ENCODE measurements at regions not wholly inside any gene's neighbourhood (a gene's known extent, or its start where the extent isn't known, plus 50 kb on each side); places are given as distances from the start of the nearest gene placed in this dataset.

DNA sequence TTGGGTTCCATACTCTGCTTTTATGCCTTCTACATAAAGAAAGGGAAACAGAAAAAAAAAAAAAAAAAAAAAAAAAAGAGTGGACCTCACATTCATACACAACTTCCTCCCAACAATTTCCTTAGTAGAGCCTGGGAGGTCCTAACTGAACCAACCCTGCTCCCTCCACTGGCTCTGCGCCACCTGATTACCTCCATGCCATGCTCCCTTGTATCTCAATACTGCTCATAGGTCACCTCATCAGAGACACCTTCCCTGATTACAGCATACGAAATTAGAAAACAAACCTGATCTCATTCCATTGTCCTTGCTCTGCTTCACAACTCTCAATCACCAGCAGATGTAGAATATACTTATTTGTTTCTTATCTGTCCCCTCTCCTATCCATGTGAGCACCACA lies 134.2 kb upstream of the EYA4 start:
- DNase-seq (ENCODE audit: low spot score), result no peak
- TF ChIP-seq, protein P1, sequence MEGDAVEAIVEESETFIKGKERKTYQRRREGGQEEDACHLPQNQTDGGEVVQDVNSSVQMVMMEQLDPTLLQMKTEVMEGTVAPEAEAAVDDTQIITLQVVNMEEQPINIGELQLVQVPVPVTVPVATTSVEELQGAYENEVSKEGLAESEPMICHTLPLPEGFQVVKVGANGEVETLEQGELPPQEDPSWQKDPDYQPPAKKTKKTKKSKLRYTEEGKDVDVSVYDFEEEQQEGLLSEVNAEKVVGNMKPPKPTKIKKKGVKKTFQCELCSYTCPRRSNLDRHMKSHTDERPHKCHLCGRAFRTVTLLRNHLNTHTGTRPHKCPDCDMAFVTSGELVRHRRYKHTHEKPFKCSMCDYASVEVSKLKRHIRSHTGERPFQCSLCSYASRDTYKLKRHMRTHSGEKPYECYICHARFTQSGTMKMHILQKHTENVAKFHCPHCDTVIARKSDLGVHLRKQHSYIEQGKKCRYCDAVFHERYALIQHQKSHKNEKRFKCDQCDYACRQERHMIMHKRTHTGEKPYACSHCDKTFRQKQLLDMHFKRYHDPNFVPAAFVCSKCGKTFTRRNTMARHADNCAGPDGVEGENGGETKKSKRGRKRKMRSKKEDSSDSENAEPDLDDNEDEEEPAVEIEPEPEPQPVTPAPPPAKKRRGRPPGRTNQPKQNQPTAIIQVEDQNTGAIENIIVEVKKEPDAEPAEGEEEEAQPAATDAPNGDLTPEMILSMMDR (IDR thresholded peaks at IDR 0.05; ENCODE audit: extremely low read depth, insufficient read depth, missing control alignments), result no peak
- in situ Hi-C loops (cut with MboI; ENCODE audit: low pct_unique_long_range_greater_than_20kb, low sequenced_read_pairs, unreplicated experiment), result no loop called here

DNA sequence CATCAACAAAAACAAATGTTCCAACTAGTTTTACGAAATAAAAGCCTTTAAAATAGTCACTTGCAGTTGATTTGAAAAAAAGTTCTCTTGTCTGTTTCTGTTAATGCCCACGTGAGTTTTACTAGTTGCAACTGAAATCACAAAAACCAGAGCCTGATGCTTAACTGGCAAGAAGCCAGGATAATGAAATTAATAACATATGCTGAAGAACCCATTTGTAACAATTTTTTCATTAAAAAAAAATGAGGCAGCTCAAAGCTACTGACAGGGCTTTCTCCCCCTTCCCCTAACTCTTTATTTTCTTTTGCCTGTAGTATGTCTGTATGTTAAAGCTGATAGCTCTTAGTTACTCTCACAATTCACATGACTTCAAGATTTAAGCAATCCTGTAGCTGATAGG lies 132.7 kb upstream of the EYA4 start:
- no peak for DNase-seq (ENCODE audit: low spot score)
- in situ Hi-C loops (cut with MboI; ENCODE audit: low pct_unique_long_range_greater_than_20kb, low sequenced_read_pairs, unreplicated experiment), result no loop called here
- TF ChIP-seq, protein P1 (IDR thresholded peaks at IDR 0.05; ENCODE audit: extremely low read depth, insufficient read depth, missing control alignments), result no peak

DNA sequence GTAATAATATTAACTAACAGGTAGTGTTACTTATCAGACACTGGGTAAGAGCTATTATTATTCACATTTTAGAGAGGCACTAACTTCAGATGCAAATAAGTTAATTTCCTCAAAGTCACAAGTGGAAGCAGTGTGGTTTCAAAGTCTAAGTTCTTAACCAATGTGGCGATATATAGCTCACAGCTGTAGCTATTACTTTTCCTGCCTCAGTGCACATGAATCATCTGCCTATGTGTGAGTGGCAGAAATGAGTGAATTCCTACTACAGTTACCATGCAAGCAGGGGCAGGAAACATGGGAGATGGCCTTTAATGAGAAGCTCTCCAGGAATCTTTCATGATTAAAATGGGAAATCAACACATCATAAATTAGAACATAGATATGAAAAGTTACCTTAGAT lies 126.2 kb upstream of the EYA4 start:
- TF ChIP-seq, protein P1 (IDR thresholded peaks at IDR 0.05; ENCODE audit: extremely low read depth, insufficient read depth, missing control alignments), result no peak
- DNase-seq (ENCODE audit: low spot score), result no peak
- in situ Hi-C loops (cut with MboI; ENCODE audit: low pct_unique_long_range_greater_than_20kb, low sequenced_read_pairs, unreplicated experiment), result no loop called here

DNA sequence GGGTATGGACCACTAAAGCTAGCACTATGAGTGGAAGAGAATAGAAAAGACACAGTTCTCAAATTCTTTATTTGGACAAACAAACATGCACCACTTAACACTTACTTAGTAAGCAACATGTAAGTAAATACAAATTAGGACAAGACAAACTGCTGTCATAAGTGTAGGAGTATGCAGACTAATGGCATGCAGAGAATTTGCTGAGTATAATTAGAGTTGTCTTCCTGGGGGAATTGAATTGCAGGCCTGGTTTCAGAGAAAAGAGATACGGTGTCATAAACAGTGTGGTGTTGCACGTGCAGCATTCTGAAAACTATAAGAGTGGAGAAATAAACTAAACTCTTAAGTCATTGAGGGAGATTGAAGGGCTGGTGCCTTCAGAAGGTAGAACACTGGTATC lies 125.2 kb upstream of the EYA4 start:
- TF ChIP-seq, protein P1 (IDR thresholded peaks at IDR 0.05; ENCODE audit: extremely low read depth, insufficient read depth, missing control alignments), result no peak
- in situ Hi-C loops (cut with MboI; ENCODE audit: low pct_unique_long_range_greater_than_20kb, low sequenced_read_pairs, unreplicated experiment), result no loop called here

DNA sequence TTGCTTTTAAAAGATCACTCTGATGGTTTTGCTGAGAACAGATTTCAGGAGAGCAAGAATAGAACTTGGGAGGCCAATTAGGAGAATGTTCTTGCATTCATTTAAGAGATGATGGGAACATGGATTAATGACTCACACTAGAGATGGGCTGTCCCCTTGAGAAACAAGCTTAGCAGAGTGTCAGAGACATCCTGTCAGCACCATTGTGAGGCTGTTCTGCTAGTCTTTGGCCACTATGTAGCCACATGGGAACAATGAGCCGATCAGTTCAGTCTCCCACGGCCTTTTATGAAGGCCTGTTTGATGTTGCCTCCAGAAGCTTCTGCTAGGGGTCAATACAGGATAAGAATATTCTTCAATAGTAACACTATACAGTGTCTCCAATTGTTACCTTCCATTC lies 113.0 kb upstream of the EYA4 start:
- TF ChIP-seq, protein P1 (IDR thresholded peaks at IDR 0.05; ENCODE audit: extremely low read depth, insufficient read depth, missing control alignments), result no peak
- in situ Hi-C loops (cut with MboI; ENCODE audit: low pct_unique_long_range_greater_than_20kb, low sequenced_read_pairs, unreplicated experiment), result no loop called here
- no peak for DNase-seq (ENCODE audit: low spot score)

More for the DNA sequence above, 125.2 kb upstream of the EYA4 start:
- DNase-seq (ENCODE audit: low spot score), result no peak

DNA sequence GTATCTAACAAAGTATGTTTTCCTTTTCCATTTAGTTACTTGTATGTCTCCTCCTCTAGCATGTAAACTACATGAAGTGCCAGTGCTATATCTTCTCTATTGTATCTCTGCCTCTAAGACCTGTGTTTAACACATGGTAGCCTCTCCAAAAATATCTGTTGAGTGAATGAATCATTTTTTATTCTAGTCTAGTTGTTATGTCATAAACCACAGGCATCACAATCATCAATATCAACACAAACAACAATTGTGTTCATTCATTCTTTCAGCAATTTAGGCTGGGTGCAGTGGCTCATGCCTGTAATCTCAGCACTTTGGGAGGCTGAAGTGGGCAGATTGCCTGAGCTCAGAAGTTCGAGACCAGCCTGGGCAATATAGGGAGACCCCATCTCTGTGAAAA lies 111.6 kb upstream of the EYA4 start:
- no peak for DNase-seq (ENCODE audit: low spot score)
- in situ Hi-C loops (cut with MboI; ENCODE audit: low pct_unique_long_range_greater_than_20kb, low sequenced_read_pairs, unreplicated experiment), result no loop called here
- TF ChIP-seq, protein P1 (IDR thresholded peaks at IDR 0.05; ENCODE audit: extremely low read depth, insufficient read depth, missing control alignments), result no peak

DNA sequence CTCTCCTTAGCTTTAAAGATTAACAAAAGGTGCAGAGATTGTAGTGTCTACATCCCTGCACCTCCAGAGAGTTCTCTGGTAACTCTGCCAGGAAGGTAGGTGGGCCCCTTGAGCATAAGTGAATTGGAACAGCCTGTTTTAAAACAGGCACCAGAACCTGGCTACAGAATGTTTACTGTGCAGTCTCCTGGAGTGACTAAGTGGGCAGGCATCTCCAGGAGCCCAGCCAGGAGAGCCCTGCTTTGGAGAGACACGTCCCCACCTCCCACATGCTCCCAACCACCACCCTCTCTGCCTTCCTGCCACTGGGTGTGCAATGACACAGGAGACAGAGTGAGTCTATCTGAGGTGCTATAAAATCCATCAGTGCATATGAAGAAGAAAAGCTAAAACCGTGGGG lies 110.3 kb upstream of the EYA4 start:
- no peak for DNase-seq (ENCODE audit: low spot score)

More for the DNA sequence above, 110.3 kb upstream of the EYA4 start:
- TF ChIP-seq, protein P1 (IDR thresholded peaks at IDR 0.05; ENCODE audit: extremely low read depth, insufficient read depth, missing control alignments), result no peak
- in situ Hi-C loops (cut with MboI; ENCODE audit: low pct_unique_long_range_greater_than_20kb, low sequenced_read_pairs, unreplicated experiment), result no loop called here
